Smooth muscle cell (in vitro differentiated cells): ENCODE measurements at regions not wholly inside any gene's neighbourhood (a gene's known extent, or its start where the extent isn't known, plus 50 kb on each side); places are given as distances from the start of the nearest gene placed in this dataset.

Source experiments
- DNase-seq: peaks from one replicate; lab custom pipeline; 2025; ENCODE audit not compliant: unreplicated experiment; lab: John Stamatoyannopoulos, UW
- H2AFZ ChIP-seq: fragments of 200-600 bp; sonication (generic); 2 replicates; pipeline ENCODE4 v1.6.0; 2016; ENCODE audit warnings: antibody characterized with exemption, low read depth, mild to moderate bottlenecking
- H3F3A ChIP-seq: fragments of 200-600 bp; sonication (generic); 2 replicates; pipeline ENCODE4 v1.6.0; 2017; ENCODE audit warnings: antibody characterized with exemption, low read depth
- H3K27ac ChIP-seq: fragments of 200-600 bp; sonication (generic); 2 replicates; pipeline ENCODE4 v1.5.1; 2016; ENCODE audit warnings: low read depth, mild to moderate bottlenecking
- H3K27me3 ChIP-seq: fragments of 200-600 bp; sonication (generic); 2 replicates; pipeline ENCODE4 v1.6.1; 2016; ENCODE audit warnings: low read depth, mild to moderate bottlenecking
- H3K36me3 ChIP-seq: fragments of 200-600 bp; sonication (generic); 2 replicates; pipeline ENCODE4 v1.5.1; 2016; ENCODE audit warnings: low read depth
- H3K4me1 ChIP-seq: fragments of 200-600 bp; sonication (generic); 2 replicates; pipeline ENCODE4 v1.5.1; 2016; ENCODE audit warnings: low read depth
- H3K4me2 ChIP-seq: fragments of 200-600 bp; sonication (generic); 2 replicates; pipeline ENCODE4 v1.6.0; 2016; ENCODE audit warnings: mild to moderate bottlenecking
- H3K4me3 ChIP-seq: fragments of 200-600 bp; sonication (generic); 2 replicates; pipeline ENCODE4 v1.5.1; 2016; ENCODE audit warnings: mild to moderate bottlenecking
- H3K79me2 ChIP-seq: fragments of 200-600 bp; sonication (generic); 2 replicates; pipeline ENCODE4 v1.6.0; 2016; ENCODE audit warnings: low read depth, mild to moderate bottlenecking
- H3K9ac ChIP-seq: fragments of 200-600 bp; sonication (generic); 2 replicates; pipeline ENCODE4 v1.6.0; 2016; ENCODE audit warnings: low read depth
- H3K9me3 ChIP-seq: fragments of 200-600 bp; sonication (generic); replicated peaks from 2 replicates; pipeline ENCODE4 v1.5.1; 2016; ENCODE audit warnings: low read depth
- H4K20me1 ChIP-seq: fragments of 200-600 bp; sonication (generic); 2 replicates; pipeline ENCODE4 v1.6.0; 2016; ENCODE audit warnings: low read depth
- WGBS: methylation state at CpG from one replicate; pipeline ENCODE4 v1.1.7; 2016; ENCODE audit warnings: low lambda C conversion rate; 5-methylcytosine and 5-hydroxymethylcytosine counted together
- TF ChIP-seq, protein P1 (sequence below): fragments of 200-600 bp; sonication (generic); IDR thresholded peaks from 2 replicates; pipeline ENCODE4 v1.5.1; 2017; ENCODE audit warnings: borderline replicate concordance, mild to moderate bottlenecking, antibody characterized with exemption; ENCODE audit not compliant: insufficient read depth, poor library complexity, severe bottlenecking

GRCh38 chr1:29519788-29520110 lies 283.4 kb downstream of the PTPRU start:
- Histone ChIP-seq H3K79me2 (no peaks in the 10 kb centered on the region), H3K9me3 (no peaks in the 10 kb centered on the region), H3K36me3 (no peaks in the 10 kb centered on the region), H3K4me3 (no peak overlapping the region), H3F3A (no peaks in the 10 kb centered on the region), H3K27me3 (peaks cover 24% of the 10 kb centered on the region), H2AFZ (no peak overlapping the region), H4K20me1 (no peaks in the 10 kb centered on the region), H3K4me2 (no peak overlapping the region), H3K9ac (no peak overlapping the region), H3K27ac (no peak overlapping the region), H3K4me1 (peaks cover 7% of the 10 kb centered on the region)
- TF ChIP-seq, protein P1, sequence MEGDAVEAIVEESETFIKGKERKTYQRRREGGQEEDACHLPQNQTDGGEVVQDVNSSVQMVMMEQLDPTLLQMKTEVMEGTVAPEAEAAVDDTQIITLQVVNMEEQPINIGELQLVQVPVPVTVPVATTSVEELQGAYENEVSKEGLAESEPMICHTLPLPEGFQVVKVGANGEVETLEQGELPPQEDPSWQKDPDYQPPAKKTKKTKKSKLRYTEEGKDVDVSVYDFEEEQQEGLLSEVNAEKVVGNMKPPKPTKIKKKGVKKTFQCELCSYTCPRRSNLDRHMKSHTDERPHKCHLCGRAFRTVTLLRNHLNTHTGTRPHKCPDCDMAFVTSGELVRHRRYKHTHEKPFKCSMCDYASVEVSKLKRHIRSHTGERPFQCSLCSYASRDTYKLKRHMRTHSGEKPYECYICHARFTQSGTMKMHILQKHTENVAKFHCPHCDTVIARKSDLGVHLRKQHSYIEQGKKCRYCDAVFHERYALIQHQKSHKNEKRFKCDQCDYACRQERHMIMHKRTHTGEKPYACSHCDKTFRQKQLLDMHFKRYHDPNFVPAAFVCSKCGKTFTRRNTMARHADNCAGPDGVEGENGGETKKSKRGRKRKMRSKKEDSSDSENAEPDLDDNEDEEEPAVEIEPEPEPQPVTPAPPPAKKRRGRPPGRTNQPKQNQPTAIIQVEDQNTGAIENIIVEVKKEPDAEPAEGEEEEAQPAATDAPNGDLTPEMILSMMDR = no peak
- 84% methylated on average over 8 of the region's 8 CpGs for WGBS
- DNase-seq = no peak

DNA sequence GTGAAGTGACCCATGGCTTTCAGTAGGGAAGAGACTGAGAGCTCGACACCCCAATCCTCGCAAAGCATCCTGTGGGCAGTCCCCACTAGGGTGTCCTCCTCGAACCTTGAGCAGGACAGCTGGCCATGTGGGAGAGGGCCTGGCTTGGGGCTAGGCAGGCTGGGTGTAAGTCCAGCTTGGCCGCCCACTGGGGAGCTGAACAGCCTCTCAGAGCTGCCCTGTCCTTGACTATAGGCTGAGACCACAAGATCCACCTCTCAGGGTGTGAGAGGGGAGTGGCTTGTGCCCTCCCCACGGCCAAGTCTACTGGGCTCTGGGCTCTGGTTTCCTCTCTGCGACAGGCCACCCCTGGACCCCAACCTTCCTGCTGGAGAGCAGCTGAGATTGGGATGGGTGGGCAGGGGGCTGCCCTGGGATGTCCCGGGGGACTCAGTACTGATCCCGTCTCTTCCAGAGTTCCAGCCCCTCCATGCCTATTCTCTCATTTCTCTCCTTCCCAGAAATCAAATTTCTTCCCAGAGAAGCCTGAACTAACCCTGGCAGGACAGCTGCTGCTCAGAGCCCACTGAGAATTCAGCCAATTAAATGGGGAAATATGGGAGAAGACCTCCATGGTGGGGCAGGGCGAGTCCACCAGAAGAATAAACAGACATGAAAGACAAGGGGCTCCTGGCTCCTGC lies 282.9 kb downstream of the PTPRU start:
- H3F3A ChIP-seq = no peaks in the 10 kb centered on the region
- no peaks in the 10 kb centered on the region for H3K9me3 ChIP-seq
- no peak overlapping the region for H3K4me2 ChIP-seq
- no peak overlapping the region for H3K4me3 ChIP-seq
- no peak overlapping the region for H3K9ac ChIP-seq
- TF ChIP-seq, protein P1 = no peak
- 88% methylated on average over 9 of the region's 9 CpGs for WGBS
- no peak overlapping the region for H2AFZ ChIP-seq
- no peaks in the 10 kb centered on the region for H3K79me2 ChIP-seq
- no peak for DNase-seq
- no peaks in the 10 kb centered on the region for H3K36me3 ChIP-seq
- H3K4me1 ChIP-seq = peaks cover 7% of the 10 kb centered on the region
- no peak overlapping the region for H3K27ac ChIP-seq
- H3K27me3 ChIP-seq = peaks cover 24% of the 10 kb centered on the region
- no peaks in the 10 kb centered on the region for H4K20me1 ChIP-seq

- WGBS = 82% methylated on average over 6 of the region's 6 CpGs
- DNase-seq = no peak
- H3K4me1 ChIP-seq = peaks cover under 1% of the 10 kb centered on the region
Measured at GRCh38 chr1:29518183-29518835, 282.0 kb downstream of the PTPRU start.

More at GRCh38 chr1:29518183-29518835, 282.0 kb downstream of the PTPRU start:
- H3K4me2 ChIP-seq = no peak overlapping the region
- H3K9ac ChIP-seq = no peak overlapping the region
- TF ChIP-seq, protein P1 = no peak
- H3K79me2 ChIP-seq = no peaks in the 10 kb centered on the region
- H3K27ac ChIP-seq = no peak overlapping the region
- no peaks in the 10 kb centered on the region for H4K20me1 ChIP-seq
- H3K27me3 ChIP-seq = peaks cover 24% of the 10 kb centered on the region
- H3F3A ChIP-seq = no peaks in the 10 kb centered on the region
- no peak overlapping the region for H2AFZ ChIP-seq
- no peaks in the 10 kb centered on the region for H3K9me3 ChIP-seq
- H3K36me3 ChIP-seq = no peaks in the 10 kb centered on the region
- no peak overlapping the region for H3K4me3 ChIP-seq
